CD1c-positive myeloid dendritic cell (primary cell): ENCODE measurements at regions not wholly inside any gene's neighbourhood (a gene's known extent, or its start where the extent isn't known, plus 50 kb on each side); places are given as distances from the start of the nearest gene placed in this dataset.

Source experiments
- DNase-seq: peaks from one replicate; pipeline ENCODE4 v3.0.0-alpha.2; 2016; ENCODE audit errors: extremely low spot score

- no peak for DNase-seq
Measured at GRCh38 chr14:55936691-55937090, 181.5 kb upstream of the PELI2 start.

DNA sequence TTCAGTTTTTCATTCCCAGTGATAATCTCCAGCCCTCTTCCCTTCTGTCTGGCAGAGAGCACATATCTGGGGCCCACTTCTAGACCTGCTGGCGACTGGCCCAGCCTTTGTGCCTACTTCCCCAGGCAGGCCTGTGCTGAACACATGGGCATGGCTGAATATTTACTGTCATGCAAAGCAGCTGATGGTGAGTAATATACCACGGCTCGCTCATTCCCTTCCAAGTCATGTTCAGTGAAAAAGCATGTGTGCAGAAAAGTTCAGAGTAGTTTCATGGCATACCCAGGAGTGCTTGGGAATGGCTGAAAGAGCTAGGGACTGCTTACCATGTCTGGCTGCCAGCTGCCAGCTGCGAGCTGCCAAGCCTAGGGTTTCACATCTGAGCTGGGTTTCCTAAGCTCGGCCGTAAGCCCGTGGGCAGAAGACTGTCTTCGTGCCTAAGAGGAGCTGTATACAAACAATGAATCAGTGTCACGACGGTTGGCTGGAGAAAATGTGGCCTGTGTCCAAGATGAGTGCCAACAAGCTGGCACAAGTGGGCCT lies 179.9 kb upstream of the PELI2 start:
- DNase-seq: no peak

DNA sequence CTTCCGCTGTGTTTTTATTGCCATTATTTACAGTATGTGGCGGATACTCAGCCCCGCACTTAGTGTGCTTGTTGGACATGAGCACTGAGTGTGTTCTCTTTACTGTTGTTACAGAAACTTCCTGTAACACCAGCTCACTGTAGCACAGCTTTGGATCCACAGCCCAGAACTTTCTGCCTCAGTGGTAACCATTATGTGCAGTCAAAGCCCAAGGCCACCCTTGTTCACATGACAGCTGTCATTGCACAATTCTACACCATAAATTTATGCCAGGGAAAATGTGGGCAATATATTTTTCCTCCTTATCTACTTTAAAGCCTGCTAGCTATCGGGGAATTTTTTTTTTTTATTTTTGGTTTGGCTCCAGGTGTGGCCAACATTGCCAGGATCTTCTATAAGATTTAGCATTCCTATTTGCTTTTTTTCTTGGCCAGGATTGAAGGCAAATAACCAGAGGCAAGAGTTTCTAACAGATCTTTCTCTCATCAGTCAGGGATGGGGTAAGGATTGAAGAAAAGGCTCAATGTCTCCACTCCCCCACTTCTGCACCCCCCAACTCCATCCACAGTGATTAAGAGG lies 176.0 kb upstream of the PELI2 start:
- no peak for DNase-seq

DNA sequence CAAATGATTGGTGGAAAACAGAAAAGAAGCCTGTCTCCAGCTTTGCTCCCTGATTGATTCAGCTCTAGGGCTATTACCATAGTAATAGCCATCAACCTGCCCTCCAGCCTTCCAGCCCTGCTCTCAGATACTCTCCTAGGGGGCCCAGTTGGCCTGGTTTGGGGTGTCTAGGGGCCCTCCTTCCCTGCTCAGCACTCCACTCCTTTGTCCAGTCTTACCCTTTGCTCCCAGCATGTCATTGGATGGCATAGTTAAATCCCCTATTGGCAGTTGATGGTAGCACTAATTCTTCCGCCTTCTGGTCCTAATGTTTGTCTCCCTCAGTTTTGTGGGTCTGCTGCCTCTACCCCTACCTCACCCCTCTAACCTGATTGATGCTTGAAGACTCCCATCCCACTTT lies 175.4 kb upstream of the PELI2 start:
- DNase-seq: no peak

GRCh38 chr14:55944757-55945156 lies 173.5 kb upstream of the PELI2 start:
- no peak for DNase-seq

DNA sequence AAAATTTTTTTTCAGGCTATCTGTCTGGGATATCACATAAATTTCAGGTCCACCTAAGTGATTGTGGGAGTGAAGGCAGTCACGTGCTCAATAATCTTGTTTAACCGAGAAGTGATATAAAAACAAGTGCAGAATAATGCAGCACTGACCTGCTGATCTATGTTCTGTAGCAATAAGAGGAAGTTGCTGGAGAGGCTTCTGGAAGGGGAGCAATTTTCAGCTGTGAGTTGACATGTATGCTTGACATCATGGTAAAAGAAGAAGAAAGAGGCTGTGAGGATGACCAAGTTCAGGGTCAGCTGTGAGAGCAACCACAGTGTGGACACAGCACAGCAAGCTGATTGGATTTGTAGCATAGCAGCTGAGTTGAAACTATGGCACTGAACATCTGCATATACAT lies 172.0 kb upstream of the PELI2 start:
- DNase-seq: peak; percentile 22

DNA sequence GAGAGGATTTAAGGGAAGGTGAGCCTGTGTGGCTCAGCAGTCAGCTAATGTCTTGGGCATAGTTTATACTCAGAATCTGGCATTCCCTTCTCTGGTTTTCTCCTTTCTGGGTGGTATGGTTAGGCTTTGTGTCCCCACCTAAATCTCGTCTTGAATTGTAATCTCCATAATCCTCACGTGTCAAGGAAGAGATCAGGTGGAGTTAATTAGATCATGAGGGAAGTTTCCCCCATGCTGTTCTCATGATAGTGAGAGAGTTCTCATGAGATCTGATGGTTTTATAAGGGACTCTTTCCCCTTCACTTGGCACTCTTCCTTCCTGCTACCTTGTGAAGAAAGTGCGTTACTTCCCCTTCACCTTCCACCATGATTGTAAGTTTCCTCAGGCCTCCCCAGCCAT lies 169.8 kb upstream of the PELI2 start:
- no peak for DNase-seq

DNA sequence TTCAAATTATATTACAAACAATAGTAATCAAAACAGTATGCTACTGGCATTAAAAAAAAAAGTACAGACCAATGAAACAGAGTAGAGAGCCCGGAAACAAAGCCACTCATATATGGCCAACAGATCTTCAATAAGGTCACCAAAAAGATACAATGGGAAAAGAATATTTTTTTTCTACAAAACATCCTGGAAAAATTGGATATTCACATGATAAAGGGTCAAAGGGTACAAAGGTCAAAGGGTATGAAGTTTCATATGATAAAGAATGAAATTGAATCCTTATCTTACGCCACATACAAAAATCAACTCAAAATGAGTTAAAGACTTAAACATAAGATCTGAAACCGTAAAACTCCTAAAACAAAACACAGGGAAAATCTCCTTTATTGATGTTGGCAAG lies 168.5 kb upstream of the PELI2 start:
- DNase-seq: no peak

- DNase-seq: no peak
Measured at GRCh38 chr14:55950135-55950534, 168.1 kb upstream of the PELI2 start.

DNA sequence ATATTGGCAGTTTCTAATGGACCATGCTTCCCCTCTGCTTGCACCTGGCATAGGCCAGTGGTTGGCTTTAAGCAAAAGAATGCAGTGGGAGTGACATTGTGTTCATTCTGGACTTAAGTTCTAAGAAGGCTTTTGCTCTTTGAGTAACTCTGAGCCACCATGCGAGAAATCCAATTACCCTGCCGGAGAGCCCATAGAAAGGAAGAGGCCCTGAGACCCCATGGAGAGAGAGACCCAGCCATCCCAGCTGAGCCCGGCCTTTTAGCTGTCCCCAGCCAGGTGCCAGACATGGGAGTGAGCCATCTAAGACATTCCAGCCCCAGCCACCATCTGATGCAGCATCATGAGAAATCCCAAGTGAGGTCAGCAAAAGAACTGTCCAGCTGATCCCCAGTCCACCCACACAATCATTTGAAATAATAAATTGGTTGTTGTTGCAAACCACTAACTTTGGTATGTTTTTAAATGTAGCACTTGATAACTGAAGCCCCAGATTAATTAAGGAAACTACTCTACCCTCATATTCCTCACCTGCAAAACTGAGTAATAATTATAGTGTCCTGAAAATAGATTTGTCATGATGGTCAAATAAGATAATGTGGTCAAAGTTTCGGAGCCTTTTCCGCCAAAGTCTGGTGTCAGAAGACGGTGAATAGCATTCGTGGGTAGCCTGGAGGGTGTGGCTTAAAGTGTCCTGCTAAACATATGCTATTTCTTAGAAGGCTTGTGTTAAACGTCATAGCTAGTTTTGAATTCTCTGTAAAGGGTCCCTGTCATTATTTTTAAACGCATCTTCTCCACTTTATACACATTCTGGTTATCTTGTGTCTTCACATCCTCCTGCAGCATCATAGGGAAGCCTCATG lies 166.6 kb upstream of the PELI2 start:
- DNase-seq: no peak

- no peak for DNase-seq
Measured at GRCh38 chr14:55954108-55954507, 164.1 kb upstream of the PELI2 start.

DNA sequence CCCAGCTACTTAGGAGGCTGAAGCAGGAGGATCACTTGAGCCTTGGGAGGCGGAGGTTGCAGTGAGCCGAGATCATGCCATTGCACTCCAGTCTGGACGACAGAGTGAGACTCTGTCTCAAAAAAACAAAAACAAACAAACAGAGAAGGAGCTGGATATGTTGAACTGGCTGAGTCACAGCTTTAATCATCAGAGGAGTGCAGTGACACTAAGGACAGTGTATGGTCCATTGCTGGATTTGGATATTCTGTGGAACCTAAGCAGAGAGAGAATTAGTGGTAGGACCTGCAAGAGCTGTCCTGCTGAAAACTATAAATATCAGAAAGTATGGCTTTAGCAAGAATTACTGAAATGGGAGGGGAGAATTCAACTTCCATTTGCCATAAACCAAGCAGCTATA lies 163.0 kb upstream of the PELI2 start:
- no peak for DNase-seq

DNA sequence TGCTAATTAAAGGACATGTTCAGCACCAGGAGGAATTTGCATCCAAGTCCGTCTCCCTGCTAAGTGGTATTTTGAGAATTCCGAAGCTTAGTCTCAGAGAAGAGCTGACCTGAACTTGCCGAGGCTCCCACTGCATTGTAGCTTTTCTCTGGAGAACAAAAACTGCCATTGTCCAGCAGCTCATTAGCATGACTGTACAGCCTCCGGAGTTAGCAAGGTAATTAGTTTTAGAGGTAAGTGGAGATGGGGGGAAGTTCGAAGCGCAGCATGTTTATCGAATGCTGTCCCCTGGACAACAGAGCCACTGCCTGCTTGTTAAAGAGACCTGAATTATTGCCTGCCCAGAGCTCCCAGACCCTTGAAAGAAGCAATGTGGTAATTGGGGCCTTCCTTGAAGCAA lies 160.3 kb upstream of the PELI2 start:
- no peak for DNase-seq

DNA sequence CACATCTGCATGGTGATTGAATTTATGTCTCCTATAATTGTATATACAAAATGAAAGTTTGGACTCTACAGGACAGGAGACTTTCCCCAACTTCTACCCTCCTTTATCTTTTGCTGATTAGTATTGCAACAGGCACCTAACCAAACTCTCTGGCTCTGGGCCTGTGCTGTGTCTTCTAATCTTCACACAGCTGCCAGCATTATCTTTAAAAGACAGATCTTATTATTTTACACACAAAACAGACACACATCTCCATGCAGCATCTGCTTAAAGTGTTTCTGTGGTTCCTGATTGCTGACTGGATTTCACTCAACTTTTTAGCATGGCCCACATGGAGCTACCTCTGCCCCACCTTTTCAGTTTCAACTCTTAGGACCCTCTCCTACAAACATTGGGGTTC lies 154.9 kb upstream of the PELI2 start:
- DNase-seq: no peak

DNA sequence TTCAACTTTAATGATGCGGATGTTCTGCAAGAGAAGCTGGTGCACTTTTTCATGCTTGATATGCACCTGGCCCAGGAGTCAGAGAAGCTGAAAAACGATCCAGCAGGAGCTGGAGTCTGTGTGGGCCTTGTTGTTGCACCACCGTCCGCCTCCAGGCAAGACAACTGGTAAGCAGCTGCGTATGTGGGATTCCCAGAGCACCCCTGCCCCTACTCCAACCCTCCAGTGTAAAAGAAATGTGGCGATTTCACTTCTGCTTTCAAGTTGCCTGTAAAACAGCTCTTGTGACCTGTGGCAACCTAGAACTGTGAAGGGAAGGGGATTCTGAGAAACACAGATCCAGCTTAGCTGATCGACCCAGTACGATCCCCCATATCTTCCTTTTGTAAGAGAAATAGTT lies 154.1 kb upstream of the PELI2 start:
- peak; percentile 69 for DNase-seq

GRCh38 chr14:55964821-55965220 lies 153.4 kb upstream of the PELI2 start:
- DNase-seq: no peak

- no peak for DNase-seq
Measured at GRCh38 chr14:55965851-55966250, 152.4 kb upstream of the PELI2 start.

- no peak for DNase-seq
Measured at GRCh38 chr14:55968741-55969140, 149.5 kb upstream of the PELI2 start.

DNA sequence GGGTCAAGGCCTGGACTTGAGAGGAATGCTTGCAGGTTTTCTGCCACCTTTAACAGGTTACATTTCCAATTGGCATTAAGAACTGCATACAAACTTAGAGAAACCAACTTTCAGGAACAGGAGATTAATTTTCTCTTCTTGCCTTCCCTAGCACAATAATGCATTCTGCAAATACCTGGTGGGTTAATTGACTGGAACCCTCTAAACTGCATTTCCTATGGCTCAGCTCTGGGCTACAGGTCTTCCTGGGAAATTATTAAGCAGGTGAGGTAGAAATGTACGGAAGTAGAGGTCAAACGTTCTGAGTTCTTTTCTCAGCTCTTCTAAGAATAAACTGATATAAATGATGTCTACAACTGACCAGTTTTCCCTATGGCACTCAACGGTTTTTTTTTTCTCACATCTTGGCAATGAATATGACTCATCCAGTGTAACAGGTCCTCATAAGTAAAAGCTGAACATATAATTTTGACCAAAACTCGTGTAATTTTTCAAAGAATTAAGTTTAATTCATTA lies 144.9 kb upstream of the PELI2 start:
- no peak for DNase-seq

GRCh38 chr14:55973911-55974630 lies 144.1 kb upstream of the PELI2 start:
- DNase-seq: no peak

GRCh38 chr14:55975281-55975910 lies 142.8 kb upstream of the PELI2 start:
- DNase-seq: no peak

DNA sequence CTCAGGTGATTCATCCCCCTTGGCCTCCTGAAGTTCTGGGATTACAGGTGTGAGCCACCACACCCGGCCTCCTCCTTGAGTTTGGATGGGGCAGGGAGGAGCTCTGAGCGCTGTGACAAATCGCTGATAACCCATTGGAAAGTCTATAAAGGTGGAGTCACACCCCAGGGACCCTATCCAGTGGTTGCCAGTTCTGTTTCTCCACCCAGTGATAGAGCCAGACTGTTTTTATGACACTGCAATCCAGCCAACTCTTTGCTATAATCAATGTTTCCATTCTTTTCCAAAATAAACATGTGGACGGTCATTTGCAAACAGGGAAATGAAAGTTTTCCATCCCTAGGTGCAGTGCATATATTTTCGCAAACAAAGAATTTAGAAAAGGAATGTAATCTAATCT lies 142.0 kb upstream of the PELI2 start:
- no peak for DNase-seq
